ENCODE measurements at regions not wholly inside any gene's neighbourhood (a gene's known extent, or its start where the extent isn't known, plus 50 kb on each side); places are given as distances from the start of the nearest gene placed in this dataset.

DNA sequence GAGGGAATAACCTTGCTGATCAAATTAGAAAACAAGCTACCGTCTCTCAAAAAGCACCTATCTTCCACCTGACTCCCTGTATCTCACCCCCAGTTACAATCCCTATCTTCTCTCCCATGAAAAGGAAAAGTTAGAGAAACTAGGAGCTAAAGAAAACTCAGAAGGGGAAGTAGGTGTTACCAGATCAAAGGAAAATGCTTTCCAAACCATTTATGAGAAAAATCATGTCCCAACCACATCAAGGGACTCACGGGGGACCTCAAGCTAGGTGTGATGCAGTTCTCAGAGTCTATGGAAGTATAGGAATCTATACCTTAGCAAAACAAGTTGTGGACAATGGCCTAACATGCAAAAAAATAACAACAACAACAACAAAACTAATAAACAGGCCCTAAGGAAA lies 135.5 kb upstream of the RMP24 start:
- TF ChIP-seq, protein P1, sequence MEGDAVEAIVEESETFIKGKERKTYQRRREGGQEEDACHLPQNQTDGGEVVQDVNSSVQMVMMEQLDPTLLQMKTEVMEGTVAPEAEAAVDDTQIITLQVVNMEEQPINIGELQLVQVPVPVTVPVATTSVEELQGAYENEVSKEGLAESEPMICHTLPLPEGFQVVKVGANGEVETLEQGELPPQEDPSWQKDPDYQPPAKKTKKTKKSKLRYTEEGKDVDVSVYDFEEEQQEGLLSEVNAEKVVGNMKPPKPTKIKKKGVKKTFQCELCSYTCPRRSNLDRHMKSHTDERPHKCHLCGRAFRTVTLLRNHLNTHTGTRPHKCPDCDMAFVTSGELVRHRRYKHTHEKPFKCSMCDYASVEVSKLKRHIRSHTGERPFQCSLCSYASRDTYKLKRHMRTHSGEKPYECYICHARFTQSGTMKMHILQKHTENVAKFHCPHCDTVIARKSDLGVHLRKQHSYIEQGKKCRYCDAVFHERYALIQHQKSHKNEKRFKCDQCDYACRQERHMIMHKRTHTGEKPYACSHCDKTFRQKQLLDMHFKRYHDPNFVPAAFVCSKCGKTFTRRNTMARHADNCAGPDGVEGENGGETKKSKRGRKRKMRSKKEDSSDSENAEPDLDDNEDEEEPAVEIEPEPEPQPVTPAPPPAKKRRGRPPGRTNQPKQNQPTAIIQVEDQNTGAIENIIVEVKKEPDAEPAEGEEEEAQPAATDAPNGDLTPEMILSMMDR (IDR thresholded peaks at IDR 0.05): no peak
- no peak for TF ChIP-seq POLR2A (IDR thresholded peaks at IDR 0.05)

All from adrenal gland (tissue), 5 donors.